ENCODE measurements at regions not wholly inside any gene's neighbourhood (a gene's known extent, or its start where the extent isn't known, plus 50 kb on each side); places are given as distances from the start of the nearest gene placed in this dataset.
A peak's percentile ranks its signal among the peaks of the same experiment; 100 is the strongest.

- TF ChIP-seq CTCF (IDR thresholded peaks at IDR 0.05): no peak
- no peak overlapping the region for H3K27ac Mint-ChIP-seq
- no peaks in the 10 kb centered on the region for H3K27me3 Mint-ChIP-seq (ENCODE audit: low read depth, poor library complexity)
- no peak overlapping the region for H3K4me3 Mint-ChIP-seq
- DNase-seq: no peak
- no peaks in the 10 kb centered on the region for H3K9me3 Mint-ChIP-seq
- H3K4me1 Mint-ChIP-seq: peaks cover 2% of the 10 kb centered on the region
- H3K36me3 Mint-ChIP-seq (ENCODE audit: low read depth): no peaks in the 10 kb centered on the region
These were observed 190.2 kb upstream of the CNOT2 start for GRCh38 chr12:70052931-70053497.

- no peak for TF ChIP-seq CTCF (IDR thresholded peaks at IDR 0.05)
- no peak overlapping the region for H3K27ac Mint-ChIP-seq
- peaks cover 15% of the 10 kb centered on the region for H3K36me3 Mint-ChIP-seq (ENCODE audit: low read depth)
- peaks cover 31% of the 10 kb centered on the region for H3K9me3 Mint-ChIP-seq
- no peaks in the 10 kb centered on the region for H3K27me3 Mint-ChIP-seq (ENCODE audit: low read depth, poor library complexity)
- peaks cover 5% of the 10 kb centered on the region for H3K4me1 Mint-ChIP-seq
- DNase-seq: no peak
- no peak overlapping the region for H3K4me3 Mint-ChIP-seq
These were observed 183.9 kb upstream of the CNOT2 start for GRCh38 chr12:70059373-70059772.

- peaks cover 3% of the 10 kb centered on the region for H3K27me3 Mint-ChIP-seq (ENCODE audit: low read depth, poor library complexity)
- H3K36me3 Mint-ChIP-seq (ENCODE audit: low read depth): peaks cover 15% of the 10 kb centered on the region
- no peak overlapping the region for H3K27ac Mint-ChIP-seq
- TF ChIP-seq CTCF (IDR thresholded peaks at IDR 0.05): no peak
- no peak overlapping the region for H3K4me3 Mint-ChIP-seq
- peaks cover 8% of the 10 kb centered on the region for H3K4me1 Mint-ChIP-seq
- peaks cover 31% of the 10 kb centered on the region for H3K9me3 Mint-ChIP-seq
- no peak for DNase-seq
These were observed 182.6 kb upstream of the CNOT2 start for GRCh38 chr12:70060634-70061033.

GRCh38 chr12:70068743-70069142, 174.5 kb upstream of the CNOT2 start:
- TF ChIP-seq CTCF (IDR thresholded peaks at IDR 0.05): no peak
- Mint-ChIP-seq H3K27me3 (ENCODE audit: low read depth, poor library complexity) (peaks cover 9% of the 10 kb centered on the region), H3K4me1 (peaks cover 68% of the 10 kb centered on the region), H3K36me3 (ENCODE audit: low read depth) (peaks cover 14% of the 10 kb centered on the region), H3K27ac (peak overlapping the region; percentile 58), H3K4me3 (no peak overlapping the region), H3K9me3 (peaks cover 19% of the 10 kb centered on the region)
- DNase-seq: no peak

GRCh38 chr12:70069221-70070105, 173.8 kb upstream of the CNOT2 start:
- Mint-ChIP-seq H3K4me1 (peaks cover 71% of the 10 kb centered on the region), H3K27me3 (ENCODE audit: low read depth, poor library complexity) (peaks cover 8% of the 10 kb centered on the region), H3K36me3 (ENCODE audit: low read depth) (peaks cover 19% of the 10 kb centered on the region), H3K27ac (peak overlapping the region; percentile 96), H3K4me3 (peak overlapping the region; percentile 4), H3K9me3 (peaks cover 26% of the 10 kb centered on the region)
- DNase-seq: no peak
- TF ChIP-seq CTCF (IDR thresholded peaks at IDR 0.05): no peak

Measured in nephron progenitor cell (in vitro differentiated cells).